Dedifferentiated amniotic fluid mesenchymal stem cell (primary cell): ENCODE measurements at regions not wholly inside any gene's neighbourhood (a gene's known extent, or its start where the extent isn't known, plus 50 kb on each side); places are given as distances from the start of the nearest gene placed in this dataset.
"Not testable (repeated sequence)": the region's sequence is repeated elsewhere in the genome, so short reads cannot be mapped to it uniquely, and the experiment has no call there.

Experiments used
- DNase-seq: peaks from one replicate; pipeline ENCODE4 v3.0.0-alpha.2; 2016; ENCODE audit errors: extremely low spot score

GRCh38 chr10:3385487-3385886, 212.9 kb upstream of the PITRM1 start:
- no peak for DNase-seq

- DNase-seq = no peak
Observed at GRCh38 chr10:3382092-3382491, 209.5 kb upstream of the PITRM1 start.

- DNase-seq = no peak
Observed at GRCh38 chr10:3380406-3381050, 207.9 kb upstream of the PITRM1 start.

GRCh38 chr10:3376631-3377030, 204.0 kb upstream of the PITRM1 start:
- DNase-seq = no peak

- no peak for DNase-seq
Observed at GRCh38 chr10:3375505-3375904, 202.9 kb upstream of the PITRM1 start.

- no peak for DNase-seq
Observed at GRCh38 chr10:3374914-3375313, 202.3 kb upstream of the PITRM1 start.

GRCh38 chr10:3373374-3374027, 200.9 kb upstream of the PITRM1 start:
- DNase-seq = not testable (repeated sequence)

GRCh38 chr10:3372281-3372680, 199.7 kb upstream of the PITRM1 start:
- peak; percentile 50 for DNase-seq

GRCh38 chr10:3371624-3372023, 199.0 kb upstream of the PITRM1 start:
- not testable (repeated sequence) for DNase-seq

- DNase-seq = no peak
Observed at GRCh38 chr10:3366735-3367405, 194.3 kb upstream of the PITRM1 start.

- no peak for DNase-seq
Observed at GRCh38 chr10:3366043-3366442, 193.5 kb upstream of the PITRM1 start.

GRCh38 chr10:3365630-3366029, 193.0 kb upstream of the PITRM1 start:
- DNase-seq = no peak

- no peak for DNase-seq
Observed at GRCh38 chr10:3364768-3365480, 192.3 kb upstream of the PITRM1 start.

- peak; percentile 34 for DNase-seq
Observed at GRCh38 chr10:3363311-3364045, 190.9 kb upstream of the PITRM1 start.

- no peak for DNase-seq
Observed at GRCh38 chr10:3362394-3362793, 189.8 kb upstream of the PITRM1 start.

GRCh38 chr10:3361640-3362039, 189.1 kb upstream of the PITRM1 start:
- no peak for DNase-seq

- DNase-seq = no peak
Observed at GRCh38 chr10:3357737-3358136, 185.2 kb upstream of the PITRM1 start.

GRCh38 chr10:3355536-3355935, 183.0 kb upstream of the PITRM1 start:
- DNase-seq = no peak

GRCh38 chr10:3354174-3354900, 181.8 kb upstream of the PITRM1 start:
- no peak for DNase-seq

GRCh38 chr10:3353235-3353634, 180.7 kb upstream of the PITRM1 start:
- DNase-seq = no peak

GRCh38 chr10:3350617-3351258, 178.2 kb upstream of the PITRM1 start:
- DNase-seq = no peak
